B cell (primary cell): ENCODE measurements at regions not wholly inside any gene's neighbourhood (a gene's known extent, or its start where the extent isn't known, plus 50 kb on each side); places are given as distances from the start of the nearest gene placed in this dataset.

Experiments used
- EZH2 ChIP-seq: IDR thresholded peaks from 2 replicates; pipeline ENCODE4 v1.6.1; 2012; ENCODE audit warnings: borderline replicate concordance, low read depth, mild to moderate bottlenecking, moderate library complexity, low read length; ENCODE audit not compliant: insufficient read depth, poor library complexity, severe bottlenecking
- TF ChIP-seq, protein P1 (sequence below): fragments of 200-600 bp; IDR thresholded peaks from one replicate; pipeline ENCODE4 v1.8.0; 2022; ENCODE audit warnings: antibody characterized with exemption, mild to moderate bottlenecking

- TF ChIP-seq, protein P1, sequence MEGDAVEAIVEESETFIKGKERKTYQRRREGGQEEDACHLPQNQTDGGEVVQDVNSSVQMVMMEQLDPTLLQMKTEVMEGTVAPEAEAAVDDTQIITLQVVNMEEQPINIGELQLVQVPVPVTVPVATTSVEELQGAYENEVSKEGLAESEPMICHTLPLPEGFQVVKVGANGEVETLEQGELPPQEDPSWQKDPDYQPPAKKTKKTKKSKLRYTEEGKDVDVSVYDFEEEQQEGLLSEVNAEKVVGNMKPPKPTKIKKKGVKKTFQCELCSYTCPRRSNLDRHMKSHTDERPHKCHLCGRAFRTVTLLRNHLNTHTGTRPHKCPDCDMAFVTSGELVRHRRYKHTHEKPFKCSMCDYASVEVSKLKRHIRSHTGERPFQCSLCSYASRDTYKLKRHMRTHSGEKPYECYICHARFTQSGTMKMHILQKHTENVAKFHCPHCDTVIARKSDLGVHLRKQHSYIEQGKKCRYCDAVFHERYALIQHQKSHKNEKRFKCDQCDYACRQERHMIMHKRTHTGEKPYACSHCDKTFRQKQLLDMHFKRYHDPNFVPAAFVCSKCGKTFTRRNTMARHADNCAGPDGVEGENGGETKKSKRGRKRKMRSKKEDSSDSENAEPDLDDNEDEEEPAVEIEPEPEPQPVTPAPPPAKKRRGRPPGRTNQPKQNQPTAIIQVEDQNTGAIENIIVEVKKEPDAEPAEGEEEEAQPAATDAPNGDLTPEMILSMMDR = no peak
- no peak for TF ChIP-seq EZH2
Observed at GRCh38 chr16:62596125-62596524, 559.9 kb upstream of the CDH8 start.
